ENCODE measurements at regions not wholly inside any gene's neighbourhood (a gene's known extent, or its start where the extent isn't known, plus 50 kb on each side); places are given as distances from the start of the nearest gene placed in this dataset.
"Not testable (repeated sequence)": the region's sequence is repeated elsewhere in the genome, so short reads cannot be mapped to it uniquely, and the experiment has no call there.

DNA sequence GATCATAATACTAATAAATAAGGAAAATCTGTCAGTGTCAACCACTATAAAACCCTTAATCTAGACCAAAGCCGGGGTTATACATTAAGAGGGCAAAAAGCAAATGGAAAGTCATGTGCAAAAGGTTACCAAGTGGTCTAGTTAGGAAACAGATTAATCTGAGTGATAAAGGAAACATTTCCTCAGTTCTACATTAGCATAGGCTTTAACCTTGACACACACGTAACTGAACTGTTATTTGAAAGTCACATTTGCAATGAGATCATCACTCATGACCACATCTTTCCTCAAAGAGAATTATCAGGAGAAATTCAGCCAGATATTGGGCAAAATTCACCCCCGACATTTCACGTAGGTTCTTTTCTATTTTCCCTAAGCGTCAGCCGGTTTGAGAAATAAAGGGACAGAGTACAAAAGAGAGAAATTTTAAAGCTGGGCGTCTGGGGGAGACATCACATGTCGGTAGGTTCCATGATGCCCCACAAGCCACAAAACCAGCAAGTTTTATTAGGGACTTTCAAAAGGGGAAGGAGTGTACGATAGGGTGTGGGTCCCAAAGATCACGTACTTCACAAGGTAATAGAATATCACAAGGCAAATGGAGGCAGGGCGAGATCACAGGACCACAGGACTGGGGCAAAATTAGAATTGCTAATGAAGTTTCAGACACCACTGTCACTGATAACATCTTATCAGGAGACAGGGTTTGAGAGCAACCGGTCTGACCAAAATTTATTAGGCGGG, 76.8 kb upstream of the DST start:
- intact Hi-C loops (cut with micrococcal nuclease); H3K36me3 ChIP-seq (replicated peaks in 1 of 2; ENCODE audit: control insufficient read depth in 1 of 2, insufficient read depth in 2 of 2, low read length in 2 of 2); H3K4me1 Mint-ChIP-seq; H3K9me3 ChIP-seq (replicated peaks in 1 of 2; ENCODE audit: control insufficient read depth in 1 of 2, insufficient read depth in 1 of 2, low read length in 2 of 2); H3K36me3 Mint-ChIP-seq; H4K20me1 ChIP-seq (ENCODE audit: insufficient read depth, low read length); H3K4me3 ChIP-seq (replicated peaks in 1 of 3; ENCODE audit: low read depth in 2 of 3, low read length in 3 of 3); H2AFZ ChIP-seq (ENCODE audit: insufficient read depth, low read depth, low read length, poor library complexity, severe bottlenecking); H3K4me1 ChIP-seq (ENCODE audit: control insufficient read depth in 1 of 2, insufficient read depth in 2 of 2, low read length in 2 of 2); H3K27ac ChIP-seq (ENCODE audit: low read depth in 1 of 2, low read length in 2 of 2); H3K27me3 Mint-ChIP-seq (ENCODE audit: low read depth in 3 of 3); H3K27me3 ChIP-seq (ENCODE audit: control insufficient read depth in 2 of 2, insufficient read depth in 2 of 2, low read length in 2 of 2); H3K4me2 ChIP-seq (replicated peaks; ENCODE audit: extremely low read depth, low read length, poor library complexity, severe bottlenecking); H3K9ac ChIP-seq (ENCODE audit: insufficient read depth, low read length, poor library complexity, severe bottlenecking); H3K4me3 Mint-ChIP-seq; H3K79me2 ChIP-seq (ENCODE audit: insufficient read depth, low read length): not testable (repeated sequence)
- 40% methylated on average over 1 of the region's 13 CpGs for WGBS (ENCODE audit: insufficient coverage)
- H3K27ac Mint-ChIP-seq, result peak overlapping the region in 1 of 7 donors; percentile 43
- H3K9me3 Mint-ChIP-seq, result peaks cover 2 to 13% (median 8%) of the 10 kb centered on the region in 7 donors
- peak in 1 of 3 donors; percentile 16 for DNase-seq

- no peaks in the 10 kb centered on the region for H3K4me1 ChIP-seq (ENCODE audit: control insufficient read depth in 1 of 2, insufficient read depth in 2 of 2, low read length in 2 of 2)
- no peaks in the 10 kb centered on the region for H3K9me3 ChIP-seq (replicated peaks in 1 of 2; ENCODE audit: control insufficient read depth in 1 of 2, insufficient read depth in 1 of 2, low read length in 2 of 2)
- Mint-ChIP-seq H3K27ac (no peak overlapping the region), H3K9me3 (peaks cover 2 to 13% (median 8%) of the 10 kb centered on the region in 7 donors), H3K4me3 (no peak overlapping the region), H3K36me3 (peaks cover 0 to 2% of the 10 kb centered on the region in 2 donors), H3K27me3 (ENCODE audit: low read depth in 3 of 3) (peaks cover 0 to 2% (median 0%) of the 10 kb centered on the region in 3 donors), H3K4me1 (no peaks in the 10 kb centered on the region)
- no peak overlapping the region for H3K9ac ChIP-seq (ENCODE audit: insufficient read depth, low read length, poor library complexity, severe bottlenecking)
- intact Hi-C loops (cut with micrococcal nuclease), result no loop called here
- no peak overlapping the region for H2AFZ ChIP-seq (ENCODE audit: insufficient read depth, low read depth, low read length, poor library complexity, severe bottlenecking)
- H3K27me3 ChIP-seq (ENCODE audit: control insufficient read depth in 2 of 2, insufficient read depth in 2 of 2, low read length in 2 of 2), result no peaks in the 10 kb centered on the region
- no peak overlapping the region for H3K27ac ChIP-seq (ENCODE audit: low read depth in 1 of 2, low read length in 2 of 2)
- TF ChIP-seq CTCF (IDR thresholded peaks at IDR 0.05), result no peak
- no peaks in the 10 kb centered on the region for H3K79me2 ChIP-seq (ENCODE audit: insufficient read depth, low read length)
- H3K36me3 ChIP-seq (replicated peaks in 1 of 2; ENCODE audit: control insufficient read depth in 1 of 2, insufficient read depth in 2 of 2, low read length in 2 of 2), result no peaks in the 10 kb centered on the region
- no peak overlapping the region for H3K4me2 ChIP-seq (replicated peaks; ENCODE audit: extremely low read depth, low read length, poor library complexity, severe bottlenecking)
- no peaks in the 10 kb centered on the region for H4K20me1 ChIP-seq (ENCODE audit: insufficient read depth, low read length)
- no peak overlapping the region for H3K4me3 ChIP-seq (replicated peaks in 1 of 3; ENCODE audit: low read depth in 2 of 3, low read length in 3 of 3)
- no peak for DNase-seq
Observed at GRCh38 chr6:56718236-56718635, 75.5 kb upstream of the DST start.
